ENCODE measurements at regions not wholly inside any gene's neighbourhood (a gene's known extent, or its start where the extent isn't known, plus 50 kb on each side); places are given as distances from the start of the nearest gene placed in this dataset.

GRCh38 chr2:33897741-33898140, 298.6 kb upstream of the FAM98A start:
- H3K9me3 ChIP-seq, result no peaks in the 10 kb centered on the region
- DNase-seq, result no peak
- no peaks in the 10 kb centered on the region for H3K36me3 ChIP-seq
- H3K27me3 ChIP-seq, result no peaks in the 10 kb centered on the region
- no peak overlapping the region for H3K27ac ChIP-seq
- H3K4me3 ChIP-seq, result no peak overlapping the region
- TF ChIP-seq, protein P1, sequence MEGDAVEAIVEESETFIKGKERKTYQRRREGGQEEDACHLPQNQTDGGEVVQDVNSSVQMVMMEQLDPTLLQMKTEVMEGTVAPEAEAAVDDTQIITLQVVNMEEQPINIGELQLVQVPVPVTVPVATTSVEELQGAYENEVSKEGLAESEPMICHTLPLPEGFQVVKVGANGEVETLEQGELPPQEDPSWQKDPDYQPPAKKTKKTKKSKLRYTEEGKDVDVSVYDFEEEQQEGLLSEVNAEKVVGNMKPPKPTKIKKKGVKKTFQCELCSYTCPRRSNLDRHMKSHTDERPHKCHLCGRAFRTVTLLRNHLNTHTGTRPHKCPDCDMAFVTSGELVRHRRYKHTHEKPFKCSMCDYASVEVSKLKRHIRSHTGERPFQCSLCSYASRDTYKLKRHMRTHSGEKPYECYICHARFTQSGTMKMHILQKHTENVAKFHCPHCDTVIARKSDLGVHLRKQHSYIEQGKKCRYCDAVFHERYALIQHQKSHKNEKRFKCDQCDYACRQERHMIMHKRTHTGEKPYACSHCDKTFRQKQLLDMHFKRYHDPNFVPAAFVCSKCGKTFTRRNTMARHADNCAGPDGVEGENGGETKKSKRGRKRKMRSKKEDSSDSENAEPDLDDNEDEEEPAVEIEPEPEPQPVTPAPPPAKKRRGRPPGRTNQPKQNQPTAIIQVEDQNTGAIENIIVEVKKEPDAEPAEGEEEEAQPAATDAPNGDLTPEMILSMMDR (IDR thresholded peaks at IDR 0.05), result no peak
- TF ChIP-seq POLR2A (IDR thresholded peaks at IDR 0.05), result no peak
- H3K4me1 ChIP-seq, result no peaks in the 10 kb centered on the region

DNA sequence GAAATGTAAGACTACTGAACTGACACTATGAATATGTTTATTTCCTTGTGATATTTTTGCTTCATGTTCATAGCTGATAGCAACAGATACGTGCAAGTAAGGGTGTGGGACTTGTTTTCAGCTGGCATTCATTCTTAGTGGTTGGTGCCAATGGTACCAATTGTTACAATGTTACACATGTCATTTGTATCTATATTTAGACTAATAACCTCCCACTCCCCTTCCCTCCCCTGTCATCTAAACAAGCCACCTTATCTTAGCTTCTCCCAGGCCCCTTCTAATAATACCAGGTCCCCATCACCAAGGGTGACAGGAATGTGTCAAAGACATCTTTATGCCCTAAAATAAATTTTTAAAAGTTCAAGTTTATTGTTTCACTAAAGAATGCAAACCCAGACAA, 294.7 kb upstream of the FAM98A start:
- Histone ChIP-seq H3K36me3 (no peaks in the 10 kb centered on the region), H3K9me3 (no peaks in the 10 kb centered on the region), H3K4me3 (no peak overlapping the region), H3K27me3 (no peaks in the 10 kb centered on the region), H3K4me1 (no peaks in the 10 kb centered on the region), H3K27ac (no peak overlapping the region)
- TF ChIP-seq POLR2A (IDR thresholded peaks at IDR 0.05), result no peak
- TF ChIP-seq, protein P1 (IDR thresholded peaks at IDR 0.05), result no peak
- DNase-seq, result no peak

- no peaks in the 10 kb centered on the region for H3K27me3 ChIP-seq
- TF ChIP-seq POLR2A (IDR thresholded peaks at IDR 0.05), result no peak
- TF ChIP-seq, protein P1 (IDR thresholded peaks at IDR 0.05), result no peak
- H3K4me3 ChIP-seq, result no peak overlapping the region
- no peak overlapping the region for H3K27ac ChIP-seq
- H3K36me3 ChIP-seq, result no peaks in the 10 kb centered on the region
- DNase-seq, result no peak
- H3K9me3 ChIP-seq, result no peaks in the 10 kb centered on the region
- H3K4me1 ChIP-seq, result no peaks in the 10 kb centered on the region
These were observed 292.5 kb upstream of the FAM98A start for GRCh38 chr2:33891616-33892015.

DNA sequence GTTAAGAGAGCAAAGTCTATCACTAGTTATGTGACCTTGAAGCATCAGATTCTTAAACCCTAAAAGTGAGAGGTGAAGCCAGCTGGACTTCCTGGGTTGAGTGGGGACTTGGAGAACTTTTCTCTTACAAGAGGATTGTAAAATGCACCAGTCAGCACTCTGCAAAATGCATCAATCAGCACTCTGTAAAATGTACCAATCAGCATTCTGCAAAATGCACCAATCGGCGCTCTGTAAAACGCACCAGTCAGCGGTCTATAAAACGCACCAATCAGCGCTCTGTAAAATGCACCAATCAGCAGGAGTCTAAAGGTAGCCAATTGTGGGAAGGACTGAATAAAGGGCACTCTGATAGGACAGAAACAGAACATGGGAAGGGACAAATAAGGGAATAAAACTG, 291.6 kb upstream of the FAM98A start:
- Histone ChIP-seq H3K4me3 (no peak overlapping the region), H3K27ac (no peak overlapping the region), H3K36me3 (no peaks in the 10 kb centered on the region), H3K9me3 (no peaks in the 10 kb centered on the region), H3K27me3 (no peaks in the 10 kb centered on the region), H3K4me1 (no peaks in the 10 kb centered on the region)
- no peak for DNase-seq
- TF ChIP-seq, protein P1 (IDR thresholded peaks at IDR 0.05), result no peak

DNA sequence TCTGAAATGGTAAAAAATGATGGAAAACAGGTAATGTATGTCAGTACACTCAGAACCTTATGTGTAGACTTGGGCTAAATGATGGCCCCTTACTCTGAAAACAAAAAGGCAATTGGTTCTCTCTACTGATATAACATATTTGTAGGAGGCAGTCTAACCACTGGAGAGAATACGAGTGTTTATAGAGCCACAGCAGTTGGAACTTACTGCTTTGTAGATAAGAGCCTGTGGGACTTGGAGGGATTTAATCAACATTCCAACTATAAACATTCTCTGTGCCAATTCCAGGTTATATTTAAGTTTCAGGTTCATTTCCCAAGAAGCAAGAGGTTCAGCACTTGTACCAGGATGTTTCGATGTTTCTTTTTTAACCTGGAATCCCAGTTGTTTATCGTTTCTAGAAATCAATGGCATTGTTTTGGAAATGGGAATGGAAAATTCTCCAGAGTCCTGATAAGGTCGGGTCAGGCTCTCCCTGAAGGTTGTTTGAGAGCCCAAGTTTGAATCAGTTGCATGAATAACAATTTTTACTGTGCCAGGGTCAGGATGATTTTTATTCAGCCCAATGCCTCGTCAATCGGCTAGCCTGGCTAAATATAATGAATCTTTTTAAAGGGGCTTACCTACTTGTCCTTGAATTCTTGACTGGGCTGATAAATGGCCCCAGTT, 278.4 kb upstream of the FAM98A start:
- H3K9me3 ChIP-seq, result no peaks in the 10 kb centered on the region
- no peaks in the 10 kb centered on the region for H3K27me3 ChIP-seq
- no peaks in the 10 kb centered on the region for H3K36me3 ChIP-seq
- H3K27ac ChIP-seq, result no peak overlapping the region
- H3K4me1 ChIP-seq, result no peaks in the 10 kb centered on the region
- no peak overlapping the region for H3K4me3 ChIP-seq
- no peak for TF ChIP-seq POLR2A (IDR thresholded peaks at IDR 0.05)
- TF ChIP-seq, protein P1 (IDR thresholded peaks at IDR 0.05), result no peak
- no peak for DNase-seq
